ENCODE measurements at regions not wholly inside any gene's neighbourhood (a gene's known extent, or its start where the extent isn't known, plus 50 kb on each side); places are given as distances from the start of the nearest gene placed in this dataset.

GRCh38 chr3:115537669-115538068, 85.6 kb upstream of the GAP43 start:
- Histone ChIP-seq H3K9me1 (ENCODE audit: insufficient read depth, low read length) (no peaks in the 10 kb centered on the region), H3K27ac (ENCODE audit: insufficient read depth, low read length) (no peak overlapping the region), H2AK5ac (ENCODE audit: low read depth, low read length) (no peak overlapping the region), H3K79me1 (ENCODE audit: low read depth in 1 of 2, low read length in 2 of 2) (no peaks in the 10 kb centered on the region), H3K27me3 (ENCODE audit: control insufficient read depth, insufficient read depth, low read length) (no peaks in the 10 kb centered on the region; the same call in none of the 2 replicates), H2BK15ac (ENCODE audit: low read depth, low read length) (no peak overlapping the region), H3K9ac (ENCODE audit: low read depth, low read length) (no peak overlapping the region), H2AFZ (replicated peaks; ENCODE audit: low read length, poor library complexity) (no peak overlapping the region), H3K18ac (ENCODE audit: low read depth, low read length) (no peak overlapping the region), H4K20me1 (ENCODE audit: insufficient read depth, low read length) (no peaks in the 10 kb centered on the region), H3K14ac (replicated peaks; ENCODE audit: low read depth, low read length) (no peak overlapping the region), H3K23ac (ENCODE audit: low read depth, low read length) (no peak overlapping the region), H3K4me3 (ENCODE audit: insufficient read depth, low read depth, low read length) (no peak overlapping the region), H3K9me3 (ENCODE audit: control insufficient read depth, insufficient read depth, low read length) (no peaks in the 10 kb centered on the region), H3K36me3 (ENCODE audit: control insufficient read depth, insufficient read depth, low read length) (no peaks in the 10 kb centered on the region), H3K4me1 (ENCODE audit: control insufficient read depth, insufficient read depth, low read length) (no peaks in the 10 kb centered on the region), H2BK20ac (ENCODE audit: low read depth, low read length) (no peak overlapping the region), H2AK9ac (replicated peaks; ENCODE audit: low read depth, low read length, poor library complexity) (no peak overlapping the region), H3K56ac (ENCODE audit: extremely low read depth, insufficient read depth, low read length) (no peak overlapping the region), H3K4ac (ENCODE audit: low read depth, low read length) (no peak overlapping the region), H4K91ac (ENCODE audit: insufficient read depth, low read depth, low read length) (no peak overlapping the region), H4K5ac (ENCODE audit: low read depth, low read length) (no peak overlapping the region), H2BK120ac (ENCODE audit: low read depth, low read length) (no peak overlapping the region), H2BK5ac (ENCODE audit: low read depth, low read length, poor library complexity, severe bottlenecking) (no peak overlapping the region), H3K4me2 (ENCODE audit: low read depth, low read length) (peak overlapping the region; percentile 62; the same call in 1 of the 2 replicates), H4K8ac (ENCODE audit: low read depth in 2 of 2, low read length in 2 of 2) (no peak overlapping the region)
- intact Hi-C loops (cut with micrococcal nuclease) = no loop called here
- dilution Hi-C loops (cut with HindIII; ENCODE audit: low sequenced_read_pairs, unreplicated experiment) = no loop called here
- no peak for TF ChIP-seq CEBPB (IDR thresholded peaks at IDR 0.05; ENCODE audit: low read depth, low read length)
- no peak for TF ChIP-seq RAD21 (IDR thresholded peaks at IDR 0.05; ENCODE audit: low read length)
- no peak for TF ChIP-seq NFE2L2 (IDR thresholded peaks at IDR 0.05; ENCODE audit: low read depth, low read length)
- no peak for TF ChIP-seq POLR2A (IDR thresholded peaks at IDR 0.05; ENCODE audit: low read depth, low read length)
- TF ChIP-seq MAFK (IDR thresholded peaks at IDR 0.05; ENCODE audit: low read depth, low read length) = no peak
- TF ChIP-seq MAZ (IDR thresholded peaks at IDR 0.05; ENCODE audit: borderline replicate concordance, low read depth, low read length) = no peak
- no peak for TF ChIP-seq BHLHE40 (IDR thresholded peaks at IDR 0.05; ENCODE audit: low read depth, low read length)
- TF ChIP-seq MXI1 (IDR thresholded peaks at IDR 0.05; ENCODE audit: borderline replicate concordance, low read depth, low read length) = no peak
- TF ChIP-seq, protein P1, sequence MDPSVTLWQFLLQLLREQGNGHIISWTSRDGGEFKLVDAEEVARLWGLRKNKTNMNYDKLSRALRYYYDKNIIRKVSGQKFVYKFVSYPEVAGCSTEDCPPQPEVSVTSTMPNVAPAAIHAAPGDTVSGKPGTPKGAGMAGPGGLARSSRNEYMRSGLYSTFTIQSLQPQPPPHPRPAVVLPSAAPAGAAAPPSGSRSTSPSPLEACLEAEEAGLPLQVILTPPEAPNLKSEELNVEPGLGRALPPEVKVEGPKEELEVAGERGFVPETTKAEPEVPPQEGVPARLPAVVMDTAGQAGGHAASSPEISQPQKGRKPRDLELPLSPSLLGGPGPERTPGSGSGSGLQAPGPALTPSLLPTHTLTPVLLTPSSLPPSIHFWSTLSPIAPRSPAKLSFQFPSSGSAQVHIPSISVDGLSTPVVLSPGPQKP (IDR thresholded peaks at IDR 0.05; ENCODE audit: borderline replicate concordance, low read depth, low read length) = no peak
- TF ChIP-seq SMC3 (IDR thresholded peaks at IDR 0.05; ENCODE audit: low read depth, low read length) = no peak
- no peak for TF ChIP-seq RCOR1 (IDR thresholded peaks at IDR 0.05; ENCODE audit: insufficient replicate concordance, low read length)
- TF ChIP-seq FOS (IDR thresholded peaks at IDR 0.05; ENCODE audit: low read depth, low read length) = no peak
- TF ChIP-seq, protein P2, sequence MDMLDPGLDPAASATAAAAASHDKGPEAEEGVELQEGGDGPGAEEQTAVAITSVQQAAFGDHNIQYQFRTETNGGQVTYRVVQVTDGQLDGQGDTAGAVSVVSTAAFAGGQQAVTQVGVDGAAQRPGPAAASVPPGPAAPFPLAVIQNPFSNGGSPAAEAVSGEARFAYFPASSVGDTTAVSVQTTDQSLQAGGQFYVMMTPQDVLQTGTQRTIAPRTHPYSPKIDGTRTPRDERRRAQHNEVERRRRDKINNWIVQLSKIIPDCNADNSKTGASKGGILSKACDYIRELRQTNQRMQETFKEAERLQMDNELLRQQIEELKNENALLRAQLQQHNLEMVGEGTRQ (IDR thresholded peaks at IDR 0.05; ENCODE audit: low read depth, low read length) = no peak
- no peak for TF ChIP-seq CHD1 (IDR thresholded peaks at IDR 0.05; ENCODE audit: low read depth, low read length)
- no peak for DNase-seq
- BruUV-seq (replicated peaks) = no TSS peak
- in situ Hi-C loops (cut with MboI; ENCODE audit: low sequenced_read_pairs) = no loop called here
- ATAC-seq (ENCODE audit: low read depth) = no peak
- ChIA-PET CTCF (no interaction called here), POLR2A (ENCODE audit: unreplicated experiment) (no interaction called here)
- WGBS, 2 experiments (ENCODE audit: extremely low coverage in 2 of 2, insufficient read length in 1 of 2) = no CpG with 5 or more reads among the region's 3 CpGs
